ENCODE measurements at regions not wholly inside any gene's neighbourhood (a gene's known extent, or its start where the extent isn't known, plus 50 kb on each side); places are given as distances from the start of the nearest gene placed in this dataset.

DNA sequence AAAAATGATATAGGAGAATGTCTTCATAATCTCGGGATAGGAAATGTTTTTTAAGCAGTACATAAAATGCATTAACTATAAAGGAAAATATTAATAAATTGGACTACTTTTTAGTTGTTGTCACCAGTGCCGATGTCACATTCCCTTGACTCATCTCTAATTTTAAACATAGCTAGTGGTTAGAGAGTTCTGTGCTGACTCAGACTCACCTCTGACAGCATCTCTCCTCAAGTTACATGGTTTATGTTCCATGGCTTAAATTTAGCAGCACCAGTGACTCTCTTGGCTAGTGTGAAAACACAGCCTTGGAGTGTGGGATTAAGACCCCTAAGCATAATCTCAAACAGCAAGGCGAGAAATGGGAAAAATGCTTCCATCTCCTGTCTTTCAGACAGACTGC lies 311.8 kb upstream of the MMS22L start:
- TF ChIP-seq CTCF (IDR thresholded peaks at IDR 0.05) (no peak), POLR2AphosphoS5 (IDR thresholded peaks at IDR 0.05) (no peak), POLR2A (IDR thresholded peaks at IDR 0.05) (no peak), EP300 (IDR thresholded peaks at IDR 0.05) (no peak)

All from sigmoid colon (tissue), 4 donors.